ENCODE measurements at regions not wholly inside any gene's neighbourhood (a gene's known extent, or its start where the extent isn't known, plus 50 kb on each side); places are given as distances from the start of the nearest gene placed in this dataset.

GRCh38 chr10:131811630-131812403 is 89.0 kb upstream of the PPP2R2D start:
- TF ChIP-seq CTCF (IDR thresholded peaks at IDR 0.05), result no peak
- no peaks in the 10 kb centered on the region for H3K27me3 ChIP-seq (replicated peaks; ENCODE audit: insufficient read depth)
- H3K4me3 ChIP-seq, result no peak overlapping the region
- no peak overlapping the region for H3K27ac ChIP-seq
- H3K9me3 ChIP-seq, result no peaks in the 10 kb centered on the region
- H3K36me3 ChIP-seq, result no peaks in the 10 kb centered on the region
- no peaks in the 10 kb centered on the region for H3K4me1 ChIP-seq (ENCODE audit: control insufficient read depth in 1 of 2, low read depth in 2 of 2)
- ATAC-seq (ENCODE audit: insufficient number of reproducible peaks, low FRiP score, low read depth) (no peak), DNase-seq (ENCODE audit: low spot score) (no peak)

GRCh38 chr10:131812736-131813604 is 87.8 kb upstream of the PPP2R2D start:
- no peak overlapping the region for H3K4me3 ChIP-seq
- H3K9me3 ChIP-seq, result no peaks in the 10 kb centered on the region
- H3K36me3 ChIP-seq, result no peaks in the 10 kb centered on the region
- ATAC-seq (ENCODE audit: insufficient number of reproducible peaks, low FRiP score, low read depth) (no peak), DNase-seq (ENCODE audit: low spot score) (no peak)
- no peak overlapping the region for H3K27ac ChIP-seq
- H3K27me3 ChIP-seq (replicated peaks; ENCODE audit: insufficient read depth), result no peaks in the 10 kb centered on the region
- no peaks in the 10 kb centered on the region for H3K4me1 ChIP-seq (ENCODE audit: control insufficient read depth in 1 of 2, low read depth in 2 of 2)
- TF ChIP-seq CTCF (IDR thresholded peaks at IDR 0.05), result no peak

DNA sequence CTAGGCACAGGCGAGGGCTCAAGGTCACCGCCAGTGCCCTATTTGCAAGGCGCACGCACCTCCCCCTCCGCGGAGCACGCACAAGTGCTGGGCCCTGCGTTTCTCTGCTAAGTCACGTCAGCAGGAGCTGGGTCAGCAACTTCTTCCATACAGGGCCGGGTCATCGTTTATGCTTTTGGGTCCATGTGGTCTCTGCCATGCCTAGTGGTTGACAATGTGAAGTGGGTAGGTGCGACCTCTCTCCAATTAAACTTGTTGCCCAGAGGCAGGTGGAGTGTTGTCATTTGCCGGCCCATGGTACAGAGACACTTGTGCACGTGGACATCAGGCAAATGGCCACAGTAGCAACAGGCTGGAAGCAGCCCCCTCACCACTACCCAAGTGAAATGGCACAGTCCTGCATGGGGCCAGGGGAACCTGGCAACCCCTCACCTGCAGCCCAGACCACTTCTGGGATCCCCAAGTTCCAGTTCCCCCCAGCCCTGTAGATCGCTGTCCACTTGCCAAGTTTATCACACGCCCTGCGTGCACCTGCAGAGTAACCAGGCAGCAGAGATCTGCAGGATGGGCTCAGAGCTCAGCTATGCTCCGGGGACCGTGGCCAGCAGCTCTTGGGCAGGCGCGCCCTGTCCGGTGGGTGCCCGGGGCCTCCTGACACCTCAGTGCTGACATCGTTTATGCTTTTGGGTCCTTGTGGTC is 86.1 kb upstream of the PPP2R2D start:
- Histone ChIP-seq H3K9me3 (no peaks in the 10 kb centered on the region), H3K27me3 (replicated peaks; ENCODE audit: insufficient read depth) (no peaks in the 10 kb centered on the region), H3K4me3 (no peak overlapping the region), H3K27ac (no peak overlapping the region), H3K36me3 (no peaks in the 10 kb centered on the region), H3K4me1 (ENCODE audit: control insufficient read depth in 1 of 2, low read depth in 2 of 2) (no peaks in the 10 kb centered on the region)
- ATAC-seq (ENCODE audit: insufficient number of reproducible peaks, low FRiP score, low read depth) (no peak), DNase-seq (ENCODE audit: low spot score) (no peak)
- no peak for TF ChIP-seq CTCF (IDR thresholded peaks at IDR 0.05)

DNA sequence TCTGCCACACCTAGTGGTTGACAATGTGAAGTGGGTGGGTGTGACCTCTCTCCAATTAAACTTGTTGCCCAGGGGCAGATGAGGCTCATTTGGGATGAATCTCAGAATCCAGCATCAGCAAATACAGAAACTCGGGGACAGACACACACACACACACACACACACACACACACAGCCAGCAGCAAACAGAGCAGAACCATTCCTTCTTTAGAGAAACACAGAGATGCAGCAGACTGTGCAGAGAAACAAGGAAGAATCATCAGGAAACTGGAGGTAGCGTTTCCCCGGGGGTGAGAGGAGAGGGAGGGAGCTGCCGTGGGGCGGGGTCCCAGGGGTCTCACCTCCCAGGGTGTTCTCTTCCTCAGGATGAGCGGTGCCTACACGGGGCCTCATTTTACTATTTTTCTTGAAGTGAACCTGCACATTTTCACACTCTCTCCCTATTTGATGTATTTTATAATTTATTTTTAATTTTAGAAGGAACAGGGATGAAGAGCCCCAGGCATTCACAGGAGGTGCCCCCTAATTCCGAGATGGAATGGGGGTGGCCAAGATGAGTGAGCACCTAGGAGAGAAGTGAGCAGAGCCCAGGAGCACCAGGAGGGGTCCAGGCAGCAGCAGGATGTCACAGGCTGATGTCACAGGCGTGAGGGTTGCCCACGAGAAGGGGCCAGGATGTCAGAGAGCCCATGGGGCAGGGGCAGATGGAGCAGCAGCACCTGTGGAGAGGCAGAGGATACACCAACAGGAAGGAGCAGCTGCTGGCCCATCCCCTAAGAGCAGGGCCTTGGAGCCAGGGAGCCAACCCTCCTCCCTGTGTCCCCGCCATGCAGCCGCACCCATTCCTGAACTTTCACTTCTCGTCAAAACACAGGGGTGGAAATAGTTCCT is 85.3 kb upstream of the PPP2R2D start:
- H3K4me3 ChIP-seq, result no peak overlapping the region
- DNase-seq (ENCODE audit: low spot score), result no peak
- no peaks in the 10 kb centered on the region for H3K4me1 ChIP-seq (ENCODE audit: control insufficient read depth in 1 of 2, low read depth in 2 of 2)
- ATAC-seq (ENCODE audit: insufficient number of reproducible peaks, low FRiP score, low read depth), result no peak
- no peaks in the 10 kb centered on the region for H3K36me3 ChIP-seq
- no peaks in the 10 kb centered on the region for H3K27me3 ChIP-seq (replicated peaks; ENCODE audit: insufficient read depth)
- TF ChIP-seq CTCF (IDR thresholded peaks at IDR 0.05), result no peak
- H3K9me3 ChIP-seq, result no peaks in the 10 kb centered on the region
- H3K27ac ChIP-seq, result no peak overlapping the region

Data from thoracic aorta (tissue), 2 donors.